ENCODE measurements at regions not wholly inside any gene's neighbourhood (a gene's known extent, or its start where the extent isn't known, plus 50 kb on each side); places are given as distances from the start of the nearest gene placed in this dataset.

DNA sequence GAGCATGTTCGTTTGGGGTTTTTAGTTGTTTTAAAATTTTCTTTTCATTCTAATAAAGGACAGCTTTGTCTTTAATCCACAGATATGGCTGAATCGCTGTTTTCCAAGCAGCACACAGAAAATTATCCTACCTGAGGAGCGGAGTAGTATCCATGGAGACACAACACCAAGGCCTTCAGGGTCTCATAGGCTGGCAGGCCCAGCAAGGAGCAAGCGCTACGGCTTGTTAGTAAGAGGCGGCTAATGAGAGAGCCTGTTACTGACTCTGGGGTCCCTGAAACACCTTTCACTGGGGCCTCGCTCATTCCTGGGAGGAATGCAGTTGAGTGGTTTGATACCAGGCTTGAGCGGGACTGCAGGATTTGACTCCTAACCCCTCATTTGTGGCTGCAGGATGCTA is 303.8 kb upstream of the CDH4 start:
- BruUV-seq (replicated peaks) = no TSS peak
- no peak overlapping the region for H4K5ac ChIP-seq (ENCODE audit: low read depth, low read length)
- H3K27ac ChIP-seq (ENCODE audit: insufficient read depth, low read length) = no peak overlapping the region
- TF ChIP-seq MAZ (IDR thresholded peaks at IDR 0.05; ENCODE audit: borderline replicate concordance, low read depth, low read length) (no peak), CHD1 (IDR thresholded peaks at IDR 0.05; ENCODE audit: low read depth, low read length) (no peak), FOS (IDR thresholded peaks at IDR 0.05; ENCODE audit: low read depth, low read length) (no peak), POLR2A (IDR thresholded peaks at IDR 0.05; ENCODE audit: low read depth, low read length) (no peak), CEBPB (IDR thresholded peaks at IDR 0.05; ENCODE audit: low read depth, low read length) (no peak), MAFK (IDR thresholded peaks at IDR 0.05; ENCODE audit: low read depth, low read length) (no peak), MXI1 (IDR thresholded peaks at IDR 0.05; ENCODE audit: borderline replicate concordance, low read depth, low read length) (no peak), NFE2L2 (IDR thresholded peaks at IDR 0.05; ENCODE audit: low read depth, low read length) (no peak), BHLHE40 (IDR thresholded peaks at IDR 0.05; ENCODE audit: low read depth, low read length) (no peak), RCOR1 (IDR thresholded peaks at IDR 0.05; ENCODE audit: insufficient replicate concordance, low read length) (no peak), RFX5 (IDR thresholded peaks at IDR 0.05; ENCODE audit: low read depth, low read length) (no peak), SMC3 (IDR thresholded peaks at IDR 0.05; ENCODE audit: low read depth, low read length) (no peak), RAD21 (IDR thresholded peaks at IDR 0.05; ENCODE audit: low read length) (no peak)
- TF ChIP-seq, protein P1, sequence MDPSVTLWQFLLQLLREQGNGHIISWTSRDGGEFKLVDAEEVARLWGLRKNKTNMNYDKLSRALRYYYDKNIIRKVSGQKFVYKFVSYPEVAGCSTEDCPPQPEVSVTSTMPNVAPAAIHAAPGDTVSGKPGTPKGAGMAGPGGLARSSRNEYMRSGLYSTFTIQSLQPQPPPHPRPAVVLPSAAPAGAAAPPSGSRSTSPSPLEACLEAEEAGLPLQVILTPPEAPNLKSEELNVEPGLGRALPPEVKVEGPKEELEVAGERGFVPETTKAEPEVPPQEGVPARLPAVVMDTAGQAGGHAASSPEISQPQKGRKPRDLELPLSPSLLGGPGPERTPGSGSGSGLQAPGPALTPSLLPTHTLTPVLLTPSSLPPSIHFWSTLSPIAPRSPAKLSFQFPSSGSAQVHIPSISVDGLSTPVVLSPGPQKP (IDR thresholded peaks at IDR 0.05; ENCODE audit: borderline replicate concordance, low read depth, low read length) = no peak
- TF ChIP-seq, protein P2, sequence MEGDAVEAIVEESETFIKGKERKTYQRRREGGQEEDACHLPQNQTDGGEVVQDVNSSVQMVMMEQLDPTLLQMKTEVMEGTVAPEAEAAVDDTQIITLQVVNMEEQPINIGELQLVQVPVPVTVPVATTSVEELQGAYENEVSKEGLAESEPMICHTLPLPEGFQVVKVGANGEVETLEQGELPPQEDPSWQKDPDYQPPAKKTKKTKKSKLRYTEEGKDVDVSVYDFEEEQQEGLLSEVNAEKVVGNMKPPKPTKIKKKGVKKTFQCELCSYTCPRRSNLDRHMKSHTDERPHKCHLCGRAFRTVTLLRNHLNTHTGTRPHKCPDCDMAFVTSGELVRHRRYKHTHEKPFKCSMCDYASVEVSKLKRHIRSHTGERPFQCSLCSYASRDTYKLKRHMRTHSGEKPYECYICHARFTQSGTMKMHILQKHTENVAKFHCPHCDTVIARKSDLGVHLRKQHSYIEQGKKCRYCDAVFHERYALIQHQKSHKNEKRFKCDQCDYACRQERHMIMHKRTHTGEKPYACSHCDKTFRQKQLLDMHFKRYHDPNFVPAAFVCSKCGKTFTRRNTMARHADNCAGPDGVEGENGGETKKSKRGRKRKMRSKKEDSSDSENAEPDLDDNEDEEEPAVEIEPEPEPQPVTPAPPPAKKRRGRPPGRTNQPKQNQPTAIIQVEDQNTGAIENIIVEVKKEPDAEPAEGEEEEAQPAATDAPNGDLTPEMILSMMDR (conservative IDR thresholded peaks at IDR 0.05; ENCODE audit: low read depth, low read length) = no peak
- TF ChIP-seq, protein P3, sequence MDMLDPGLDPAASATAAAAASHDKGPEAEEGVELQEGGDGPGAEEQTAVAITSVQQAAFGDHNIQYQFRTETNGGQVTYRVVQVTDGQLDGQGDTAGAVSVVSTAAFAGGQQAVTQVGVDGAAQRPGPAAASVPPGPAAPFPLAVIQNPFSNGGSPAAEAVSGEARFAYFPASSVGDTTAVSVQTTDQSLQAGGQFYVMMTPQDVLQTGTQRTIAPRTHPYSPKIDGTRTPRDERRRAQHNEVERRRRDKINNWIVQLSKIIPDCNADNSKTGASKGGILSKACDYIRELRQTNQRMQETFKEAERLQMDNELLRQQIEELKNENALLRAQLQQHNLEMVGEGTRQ (IDR thresholded peaks at IDR 0.05; ENCODE audit: low read depth, low read length) = no peak
- H3K4me1 ChIP-seq (ENCODE audit: control insufficient read depth, insufficient read depth, low read length) = no peaks in the 10 kb centered on the region
- H2AK9ac ChIP-seq (replicated peaks; ENCODE audit: low read depth, low read length, poor library complexity) = no peak overlapping the region
- H3K23ac ChIP-seq (ENCODE audit: low read depth, low read length) = no peak overlapping the region
- no peaks in the 10 kb centered on the region for H3K9me1 ChIP-seq (ENCODE audit: insufficient read depth, low read length)
- ChIA-PET POLR2A (ENCODE audit: unreplicated experiment) (no interaction called here), CTCF (no interaction called here)
- no peak overlapping the region for H3K18ac ChIP-seq (ENCODE audit: low read depth, low read length)
- H3K27me3 ChIP-seq (ENCODE audit: control insufficient read depth, insufficient read depth, low read length) = no peaks in the 10 kb centered on the region
- no peak overlapping the region for H2BK15ac ChIP-seq (ENCODE audit: low read depth, low read length)
- H3K9me3 ChIP-seq (ENCODE audit: control insufficient read depth, insufficient read depth, low read length) = peaks cover 23% of the 10 kb centered on the region
- no peak overlapping the region for H2AFZ ChIP-seq (replicated peaks; ENCODE audit: low read length, poor library complexity)
- H3K4ac ChIP-seq (ENCODE audit: low read depth, low read length) = no peak overlapping the region
- no peaks in the 10 kb centered on the region for H4K20me1 ChIP-seq (ENCODE audit: insufficient read depth, low read length)
- H3K79me1 ChIP-seq (ENCODE audit: low read depth in 1 of 2, low read length in 2 of 2) = no peaks in the 10 kb centered on the region
- H3K4me2 ChIP-seq (ENCODE audit: low read depth, low read length) = no peak overlapping the region
- H3K36me3 ChIP-seq (ENCODE audit: control insufficient read depth, insufficient read depth, low read length) = no peaks in the 10 kb centered on the region
- no peak for ATAC-seq (ENCODE audit: low read depth)
- no peak overlapping the region for H3K56ac ChIP-seq (ENCODE audit: extremely low read depth, insufficient read depth, low read length)
- in situ Hi-C loops (cut with MboI; ENCODE audit: low sequenced_read_pairs) = no loop called here
- intact Hi-C loops (cut with micrococcal nuclease) = no loop called here
- no peak overlapping the region for H3K9ac ChIP-seq (ENCODE audit: low read depth, low read length)
- no peak overlapping the region for H4K91ac ChIP-seq (ENCODE audit: insufficient read depth, low read depth, low read length)
- no peak for DNase-seq
- no peak overlapping the region for H2BK20ac ChIP-seq (ENCODE audit: low read depth, low read length)
- H3K14ac ChIP-seq (replicated peaks; ENCODE audit: low read depth, low read length) = no peak overlapping the region
- no peak overlapping the region for H3K4me3 ChIP-seq (ENCODE audit: insufficient read depth, low read depth, low read length)
- H4K8ac ChIP-seq (ENCODE audit: low read depth in 2 of 2, low read length in 2 of 2) = no peak overlapping the region
- H2BK120ac ChIP-seq (ENCODE audit: low read depth, low read length) = no peak overlapping the region
- no peak overlapping the region for H2AK5ac ChIP-seq (ENCODE audit: low read depth, low read length)
- WGBS, 2 experiments (ENCODE audit: extremely low coverage in 2 of 2, insufficient read length in 1 of 2) = 80% methylated on average over 1 of the region's 8 CpGs; no CpG with 5 or more reads in 1 of the 2 experiments
- H2BK5ac ChIP-seq (ENCODE audit: low read depth, low read length, poor library complexity, severe bottlenecking) = no peak overlapping the region
- dilution Hi-C loops (cut with HindIII; ENCODE audit: low sequenced_read_pairs, unreplicated experiment) = no loop called here
